GM11168 (cell line): ENCODE measurements at regions not wholly inside any gene's neighbourhood (a gene's known extent, or its start where the extent isn't known, plus 50 kb on each side); places are given as distances from the start of the nearest gene placed in this dataset.

Experiments used
- in situ Hi-C: fragments of 300-500 bp; cut with MboI; formaldehyde crosslinking; loops from one replicate; pipeline ENCODE4 v1.12.0; 2022; ENCODE audit warnings: low sequenced_read_pairs; ENCODE audit not compliant: unreplicated experiment

- in situ Hi-C loops = no loop called here
These were observed 168.9 kb upstream of the C21orf91 start for GRCh38 chr21:17988102-17988437.

- in situ Hi-C loops = no loop called here
These were observed 168.4 kb upstream of the C21orf91 start for GRCh38 chr21:17987382-17988101.

- in situ Hi-C loops = no loop called here
These were observed 162.0 kb upstream of the C21orf91 start for GRCh38 chr21:17981060-17981740.

GRCh38 chr21:17979763-17980162, 160.6 kb upstream of the C21orf91 start:
- in situ Hi-C loops = no loop called here

- in situ Hi-C loops = no loop called here
These were observed 159.7 kb upstream of the C21orf91 start for GRCh38 chr21:17978895-17979294.

GRCh38 chr21:17976691-17977090, 157.5 kb upstream of the C21orf91 start:
- in situ Hi-C loops = no loop called here

- in situ Hi-C loops = no loop called here
These were observed 157.0 kb upstream of the C21orf91 start for GRCh38 chr21:17976139-17976538.

GRCh38 chr21:17967319-17967718, 148.2 kb upstream of the C21orf91 start:
- in situ Hi-C loops = no loop called here

- in situ Hi-C loops = no loop called here
These were observed 145.6 kb upstream of the C21orf91 start for GRCh38 chr21:17964716-17965115.

GRCh38 chr21:17964199-17964598, 145.0 kb upstream of the C21orf91 start:
- in situ Hi-C loops = no loop called here

- in situ Hi-C loops = no loop called here
These were observed 131.4 kb upstream of the C21orf91 start for GRCh38 chr21:17950591-17950990.

GRCh38 chr21:17949421-17949820, 130.3 kb upstream of the C21orf91 start:
- in situ Hi-C loops = no loop called here

- in situ Hi-C loops = no loop called here
These were observed 128.4 kb upstream of the C21orf91 start for GRCh38 chr21:17947531-17947930.

GRCh38 chr21:17931080-17931479, 111.9 kb upstream of the C21orf91 start:
- in situ Hi-C loops = no loop called here

GRCh38 chr21:17930093-17930492, 110.9 kb upstream of the C21orf91 start:
- in situ Hi-C loops = no loop called here

- in situ Hi-C loops = no loop called here
These were observed 110.4 kb upstream of the C21orf91 start for GRCh38 chr21:17929510-17929909.

GRCh38 chr21:17925899-17926298, 106.7 kb upstream of the C21orf91 start:
- in situ Hi-C loops = no loop called here

GRCh38 chr21:17925000-17925610, 105.9 kb upstream of the C21orf91 start:
- in situ Hi-C loops = no loop called here

- in situ Hi-C loops = no loop called here
These were observed 102.7 kb upstream of the C21orf91 start for GRCh38 chr21:17921579-17922530.

- in situ Hi-C loops = no loop called here
These were observed 96.8 kb upstream of the C21orf91 start for GRCh38 chr21:17915976-17916375.
